HepG2 (cell line): ENCODE measurements at regions not wholly inside any gene's neighbourhood (a gene's known extent, or its start where the extent isn't known, plus 50 kb on each side); places are given as distances from the start of the nearest gene placed in this dataset.
A peak's percentile ranks its signal among the peaks of the same experiment; 100 is the strongest.

ENCODE experiments used
- ATAC-seq: fragments of 200-7000 bp; cut with Tn5 transposase; 3 replicates; pipeline ENCODE4 v1.9.1; 2020; ENCODE audit warnings: mild to moderate bottlenecking, moderate library complexity
- BruUV-seq: library from RNA; stranded (reverse); fragments of 400-500 nt; replicated peaks from 2 replicates; lab custom pipeline; 2021; lab: Mats Ljungman, UMichigan
- CTCF ChIA-PET: fragments of 300-600 bp; formaldehyde crosslinking; extraction: SDS; loops from one replicate; lab custom pipeline; 2021; ENCODE audit warnings: low total read pairs, inconsistent platforms, low intra/inter-chr PET ratio; lab: Yijun Ruan, JAX
- POLR2A ChIA-PET: fragments of 350-600 bp; sonication (Branson Sonifier 250); formaldehyde crosslinking; loops from one replicate; lab custom pipeline; 2020; ENCODE audit warnings: antibody characterized with exemption, inconsistent platforms; lab: Yijun Ruan, JAX
- DNase-seq: peaks from one replicate; pipeline ENCODE4 v3.0.0-alpha.2; 2015; ENCODE audit warnings: low spot score
- FAIRE-seq: peaks from 3 replicates; lab custom pipeline; 2011; peaks lifted over from hg19 to GRCh38; lab: Jason Lieb, UNC
- H2AFZ ChIP-seq: one replicate; pipeline ENCODE4 v1.6.1; 2011; ENCODE audit warnings: low read length, inconsistent platforms
- H3K27ac ChIP-seq: fragments of 300-600 bp; 3 replicates; pipeline ENCODE4 v1.8.0; 2011; ENCODE audit warnings: mixed run types, mild to moderate bottlenecking, mixed read lengths, low read length, inconsistent platforms; ENCODE audit not compliant: insufficient read depth; ENCODE audit errors: extremely low read length
- H3K27me3 ChIP-seq, 2 experiments: fragments of 200-600 bp in 1 of 2; 2 replicates in 1 of 2; 3 replicates in 1 of 2; pipeline versions ENCODE4 v1.6.0 to v1.8.0; 2011; ENCODE audit warnings: low read length in 2 of 2, mild to moderate bottlenecking in 2 of 2, moderate library complexity in 2 of 2, inconsistent platforms in 1 of 2; ENCODE audit not compliant: insufficient read depth in 2 of 2, control insufficient read depth in 1 of 2
- H3K36me3 ChIP-seq, 2 experiments: fragments of 200-600 bp in 1 of 2; replicated peaks in 1 of 2; 2 replicates in 1 of 2; 3 replicates in 1 of 2; pipeline versions ENCODE4 v1.5.1 to v1.8.0; 2011; ENCODE audit warnings: low read length in 2 of 2, inconsistent platforms in 1 of 2; ENCODE audit not compliant: insufficient read depth in 2 of 2, control insufficient read depth in 1 of 2
- H3K4me1 ChIP-seq: 2 replicates; pipeline ENCODE4 v1.5.1; 2012; ENCODE audit warnings: low read length, inconsistent platforms; ENCODE audit not compliant: insufficient read depth
- H3K4me2 ChIP-seq: 2 replicates; pipeline ENCODE4 v1.6.0; 2011; ENCODE audit warnings: low read depth, low read length, inconsistent platforms
- H3K4me3 ChIP-seq, 3 experiments: fragments of 200-600 bp in 1 of 3; sonication (generic), shearing (Covaris generic) in 1 of 3; replicated peaks in 1 of 3; 2 replicates each; pipeline ENCODE4 v1.5.1; 2011 to 2016; ENCODE audit warnings: low read length in 3 of 3, inconsistent platforms in 2 of 3, low read depth in 2 of 3, mild to moderate bottlenecking in 2 of 3, control low read depth in 1 of 3, mixed read lengths in 1 of 3; ENCODE audit not compliant: insufficient read depth in 1 of 3
- H3K79me2 ChIP-seq: one replicate; pipeline ENCODE4 v1.6.1; 2011; ENCODE audit warnings: low read length, inconsistent platforms; ENCODE audit not compliant: insufficient read depth
- H3K9ac ChIP-seq: 2 replicates; pipeline ENCODE4 v1.6.0; 2011; ENCODE audit warnings: mild to moderate bottlenecking, low read depth, low read length, inconsistent platforms; ENCODE audit not compliant: insufficient read depth
- H3K9me3 ChIP-seq: 2 replicates; pipeline ENCODE4 v1.5.1; 2012; ENCODE audit warnings: mild to moderate bottlenecking, low read length
- H4K20me1 ChIP-seq: 2 replicates; pipeline ENCODE4 v1.6.0; 2011; ENCODE audit warnings: inconsistent platforms, mild to moderate bottlenecking, low read length, moderate library complexity; ENCODE audit not compliant: insufficient read depth
- AHR ChIP-seq: IDR thresholded peaks from 2 replicates; pipeline ENCODE4 v1.6.1; 2018; ENCODE audit warnings: missing genetic modification reagents, missing compliant biosample characterization
- BCLAF1 ChIP-seq: fragments of 450-650 bp; IDR thresholded peaks from 2 replicates; pipeline ENCODE4 v1.6.1; 2017; ENCODE audit warnings: mild to moderate bottlenecking
- BORCS8-MEF2B ChIP-seq: sonication (generic); formaldehyde crosslinking; IDR thresholded peaks from 2 replicates; pipeline ENCODE4 v1.8.0; 2022; ENCODE audit warnings: mild to moderate bottlenecking, missing genetic modification reagents
- HOXA9 ChIP-seq: sonication (generic); formaldehyde crosslinking; IDR thresholded peaks from 2 replicates; pipeline ENCODE4 v1.8.1; 2022; ENCODE audit warnings: missing genetic modification reagents, mild to moderate bottlenecking, moderate library complexity, borderline replicate concordance
- KDM1A ChIP-seq: IDR thresholded peaks from 2 replicates; pipeline ENCODE4 v1.6.1; 2016; ENCODE audit warnings: missing compliant biosample characterization
- MTA1 ChIP-seq: sonication (generic); formaldehyde crosslinking; IDR thresholded peaks from 2 replicates; pipeline ENCODE4 v1.4.0; 2020; ENCODE audit warnings: missing genetic modification reagents, mild to moderate bottlenecking, borderline replicate concordance
- SOX5 ChIP-seq: IDR thresholded peaks from 2 replicates; pipeline ENCODE4 v1.6.1; 2016; ENCODE audit warnings: borderline replicate concordance
- SOX6 ChIP-seq, 2 experiments: fragments of 450-650 bp in 1 of 2; sonication (generic) in 1 of 2; formaldehyde crosslinking in 1 of 2; IDR thresholded peaks; 2 replicates each; pipeline versions ENCODE4 v1.4.0 to v1.6.1; 2017 to 2020; ENCODE audit warnings: antibody characterized with exemption in 1 of 2, mild to moderate bottlenecking in 1 of 2, missing genetic modification reagents in 1 of 2
- STAG1 ChIP-seq: sonication (generic); formaldehyde crosslinking; IDR thresholded peaks from 2 replicates; pipeline ENCODE4 v1.4.0; 2020; ENCODE audit warnings: missing genetic modification reagents
- TARDBP ChIP-seq: sonication (generic); formaldehyde crosslinking; IDR thresholded peaks from 2 replicates; pipeline ENCODE4 v1.8.0; 2022; ENCODE audit warnings: mild to moderate bottlenecking, missing genetic modification reagents
- ZBTB38 ChIP-seq: sonication (generic); formaldehyde crosslinking; IDR thresholded peaks from 2 replicates; pipeline ENCODE4 v1.5.1; 2020; ENCODE audit warnings: mild to moderate bottlenecking, missing genetic modification reagents
- ZKSCAN5 ChIP-seq: sonication (generic); formaldehyde crosslinking; IDR thresholded peaks from 2 replicates; pipeline ENCODE4 v1.5.1; 2020; ENCODE audit warnings: mild to moderate bottlenecking, missing genetic modification reagents
- ZNF143 ChIP-seq: sonication (generic); formaldehyde crosslinking; IDR thresholded peaks from 2 replicates; pipeline ENCODE4 v1.4.0; 2020; ENCODE audit warnings: missing genetic modification reagents
- ZNF350 ChIP-seq: sonication (generic); formaldehyde crosslinking; IDR thresholded peaks from 2 replicates; pipeline ENCODE4 v1.4.0; 2020; ENCODE audit warnings: mild to moderate bottlenecking, low read depth, missing genetic modification reagents, borderline replicate concordance
- ZNF501 ChIP-seq: sonication (generic); formaldehyde crosslinking; IDR thresholded peaks from 2 replicates; pipeline ENCODE4 v1.5.1; 2020; ENCODE audit warnings: mild to moderate bottlenecking, moderate library complexity, missing genetic modification reagents
- ZSCAN31 ChIP-seq: sonication (generic); formaldehyde crosslinking; IDR thresholded peaks from 2 replicates; pipeline ENCODE4 v1.5.0; 2020; ENCODE audit warnings: low read depth, mild to moderate bottlenecking, missing genetic modification reagents
- WGBS: methylation state at CpG from one replicate; pipeline ENCODE4 v1.1.6; 2017; ENCODE audit warnings: low lambda C conversion rate; 5-methylcytosine and 5-hydroxymethylcytosine counted together
- in situ Hi-C: cut with HindIII; loops from 2 replicates; pipeline ENCODE4 v1.10.0; 2017; ENCODE audit warnings: low pct_unique_long_range_greater_than_20kb; ENCODE audit not compliant: extremely low pct_ligation_motif_present
- intact Hi-C: fragments of 100-400 bp; cut with micrococcal nuclease; formaldehyde crosslinking; loops from one replicate; pipeline ENCODE4 v1.10.0; 2022; ENCODE audit not compliant: unreplicated experiment
- TF ChIP-seq, protein P1 (sequence below): conservative IDR thresholded peaks from 2 replicates; pipeline ENCODE4 v1.6.1; 2018; ENCODE audit warnings: missing genetic modification reagents

GRCh38 chr6:44655412-44656342, 268.2 kb downstream of the CDC5L start:
- Histone ChIP-seq H3K27ac (no peak overlapping the region), H3K27me3 (peaks cover 0 to 24% of the 10 kb centered on the region in 2 experiments; a peak in 3 of 5 replicates), H2AFZ (no peak overlapping the region), H3K9ac (no peak overlapping the region), H3K9me3 (no peaks in the 10 kb centered on the region), H3K4me3 (no peak overlapping the region), H3K4me1 (peaks cover 14% of the 10 kb centered on the region), H3K4me2 (peak overlapping the region; percentile 48), H4K20me1 (no peaks in the 10 kb centered on the region), H3K36me3 (no peaks in the 10 kb centered on the region), H3K79me2 (no peaks in the 10 kb centered on the region)
- POLR2A ChIA-PET, result interaction anchor here (1.2 to 1.9 kb wide), 2 partner anchors 722 to 1059 kb away, joined by 4 to 9 read pairs; partner anchors contain the start of gene SUPT3H
- ATAC-seq (peak; percentile 90), DNase-seq (peak; percentile 63), FAIRE-seq (peak; percentile 50)
- intact Hi-C loops, result loop anchor here (1.0 to 5.0 kb wide), 4 partner anchors 722 to 1291 kb away; partner anchors contain the start of gene SUPT3H
- 17% methylated on average over 21 of the region's 26 CpGs for WGBS
- in situ Hi-C loops, result loop anchor here (5.0 to 25.0 kb wide), 3 partner anchors 767 to 1257 kb away; no protein-coding TSS in a partner anchor
- BruUV-seq, result no TSS peak
- CTCF ChIA-PET, result interaction anchor here (1.1 to 2.2 kb wide), 4 partner anchors 763 to 1267 kb away, joined by 3 to 41 read pairs (median 4); no protein-coding TSS in a partner anchor
- TF ChIP-seq BCLAF1, result no peak
- TF ChIP-seq ZNF501 (CRISPR knock-in tag), result peak; percentile 67
- TF ChIP-seq MTA1 (CRISPR knock-in tag), result no peak
- TF ChIP-seq ZSCAN31, result 0 out of 2 replicates have a peak, but pooled peaks have one; percentile 22
- TF ChIP-seq BORCS8-MEF2B, result peak; percentile 71; the same call in 1 of the 2 replicates
- TF ChIP-seq ZKSCAN5, result no peak
- TF ChIP-seq KDM1A (CRISPR knock-in tag), result no peak
- peak; percentile 100 for TF ChIP-seq STAG1 (CRISPR knock-in tag)
- TF ChIP-seq HOXA9 (CRISPR knock-in tag), result no peak
- TF ChIP-seq TARDBP (CRISPR knock-in tag), result peak; percentile 47; the same call in 1 of the 2 replicates
- TF ChIP-seq ZNF143 (CRISPR knock-in tag), result no peak
- peak; percentile 18; the same call in 1 of the 2 replicates for TF ChIP-seq ZBTB38 (CRISPR knock-in tag)
- TF ChIP-seq AHR (CRISPR knock-in tag), result peak; percentile 64; the same call in 1 of the 2 replicates
- TF ChIP-seq ZNF350 (CRISPR knock-in tag), result peak; percentile 58; the same call in 1 of the 2 replicates
- TF ChIP-seq SOX5, result 0 out of 2 replicates have a peak, but pooled peaks have one; percentile 13
- TF ChIP-seq SOX6 (IDR thresholded peaks at IDR 0.05), result no peak
- TF ChIP-seq SOX6 (CRISPR knock-in tag; IDR thresholded peaks at IDR 0.05), result peak; percentile 34; the same call in 1 of the 2 replicates
- TF ChIP-seq, protein P1, sequence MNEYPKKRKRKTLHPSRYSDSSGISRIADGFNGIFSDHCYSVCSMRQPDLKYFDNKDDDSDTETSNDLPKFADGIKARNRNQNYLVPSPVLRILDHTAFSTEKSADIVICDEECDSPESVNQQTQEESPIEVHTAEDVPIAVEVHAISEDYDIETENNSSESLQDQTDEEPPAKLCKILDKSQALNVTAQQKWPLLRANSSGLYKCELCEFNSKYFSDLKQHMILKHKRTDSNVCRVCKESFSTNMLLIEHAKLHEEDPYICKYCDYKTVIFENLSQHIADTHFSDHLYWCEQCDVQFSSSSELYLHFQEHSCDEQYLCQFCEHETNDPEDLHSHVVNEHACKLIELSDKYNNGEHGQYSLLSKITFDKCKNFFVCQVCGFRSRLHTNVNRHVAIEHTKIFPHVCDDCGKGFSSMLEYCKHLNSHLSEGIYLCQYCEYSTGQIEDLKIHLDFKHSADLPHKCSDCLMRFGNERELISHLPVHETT (CRISPR knock-in tag), result no peak
